GM19452 (cell line): ENCODE measurements at regions not wholly inside any gene's neighbourhood (a gene's known extent, or its start where the extent isn't known, plus 50 kb on each side); places are given as distances from the start of the nearest gene placed in this dataset.
"Not testable (repeated sequence)": the region's sequence is repeated elsewhere in the genome, so short reads cannot be mapped to it uniquely, and the experiment has no call there.

Source experiments
- ATAC-seq: cut with Tn5 transposase; IDR thresholded peaks from one replicate; pipeline ENCODE4 v1.9.1; 2021; ENCODE audit not compliant: unreplicated experiment

- no peak for ATAC-seq
Observed at GRCh38 chr13:50154697-50155096, 139.5 kb downstream of the KCNRG start.

GRCh38 chr13:50156140-50156539, 140.9 kb downstream of the KCNRG start:
- ATAC-seq, result no peak

GRCh38 chr13:50156561-50157127, 141.4 kb downstream of the KCNRG start:
- ATAC-seq, result no peak

- ATAC-seq, result no peak
Observed at GRCh38 chr13:50158385-50159165, 143.3 kb downstream of the KCNRG start.

GRCh38 chr13:50159607-50160006, 144.4 kb downstream of the KCNRG start:
- ATAC-seq, result no peak

- no peak for ATAC-seq
Observed at GRCh38 chr13:50161052-50161451, 145.8 kb downstream of the KCNRG start.

- ATAC-seq, result no peak
Observed at GRCh38 chr13:50162001-50162400, 146.8 kb downstream of the KCNRG start.

- ATAC-seq, result no peak
Observed at GRCh38 chr13:50162567-50162966, 147.3 kb downstream of the KCNRG start.

- no peak for ATAC-seq
Observed at GRCh38 chr13:50167224-50167947, 152.1 kb downstream of the KCNRG start.

- no peak for ATAC-seq
Observed at GRCh38 chr13:50167967-50168366, 152.7 kb downstream of the KCNRG start.

- ATAC-seq, result no peak
Observed at GRCh38 chr13:50168786-50169185, 153.5 kb downstream of the KCNRG start.

- no peak for ATAC-seq
Observed at GRCh38 chr13:50170447-50171037, 155.3 kb downstream of the KCNRG start.

GRCh38 chr13:50171590-50172282, 156.5 kb downstream of the KCNRG start:
- ATAC-seq, result no peak

GRCh38 chr13:50173045-50173444, 157.8 kb downstream of the KCNRG start:
- ATAC-seq, result not testable (repeated sequence)

- ATAC-seq, result no peak
Observed at GRCh38 chr13:50174630-50175029, 159.4 kb downstream of the KCNRG start.

GRCh38 chr13:50179977-50180376, 164.7 kb downstream of the KCNRG start:
- no peak for ATAC-seq

- not testable (repeated sequence) for ATAC-seq
Observed at GRCh38 chr13:50185769-50186763, 170.8 kb downstream of the KCNRG start.

GRCh38 chr13:50187352-50188029, 172.2 kb downstream of the KCNRG start:
- ATAC-seq, result no peak

GRCh38 chr13:50188696-50189095, 173.5 kb downstream of the KCNRG start:
- no peak for ATAC-seq
